GM12864 (cell line): ENCODE measurements at regions not wholly inside any gene's neighbourhood (a gene's known extent, or its start where the extent isn't known, plus 50 kb on each side); places are given as distances from the start of the nearest gene placed in this dataset.

Experiments used
- DNase-seq: peaks from one replicate; pipeline ENCODE4 v3.0.0-alpha.2; 2011; ENCODE audit warnings: low read depth
- H3K4me3 ChIP-seq: 2 replicates; pipeline ENCODE4 v1.5.1; 2011; ENCODE audit warnings: mild to moderate bottlenecking, low read depth, low read length, control low read depth
- TF ChIP-seq, protein P1 (sequence below): IDR thresholded peaks from 2 replicates; pipeline ENCODE4 v1.5.1; 2011; ENCODE audit warnings: low read depth, mild to moderate bottlenecking, moderate library complexity, low read length, control low read depth, inconsistent platforms; ENCODE audit errors: missing control alignments

DNA sequence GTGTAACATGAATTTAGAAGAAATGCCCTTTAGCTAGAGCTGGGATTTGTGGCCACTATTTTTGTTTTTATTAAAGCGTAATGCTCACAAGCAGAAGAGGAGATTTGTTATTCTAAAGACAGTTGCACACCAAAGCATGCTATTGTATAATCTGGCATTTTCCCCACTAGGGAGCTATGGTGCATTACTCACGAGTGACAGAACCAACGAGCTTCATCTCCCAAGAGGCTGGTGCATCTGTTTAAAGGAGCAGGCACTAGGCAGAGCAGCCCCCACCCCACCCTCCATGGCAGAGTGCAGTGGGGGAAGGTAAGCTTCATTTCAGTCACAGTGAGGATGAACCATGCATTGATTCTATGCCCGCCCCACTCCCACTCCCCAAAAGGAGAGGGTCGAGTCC, 287.3 kb upstream of the TSHZ2 start:
- no peak for DNase-seq
- H3K4me3 ChIP-seq = no peak overlapping the region
- TF ChIP-seq, protein P1, sequence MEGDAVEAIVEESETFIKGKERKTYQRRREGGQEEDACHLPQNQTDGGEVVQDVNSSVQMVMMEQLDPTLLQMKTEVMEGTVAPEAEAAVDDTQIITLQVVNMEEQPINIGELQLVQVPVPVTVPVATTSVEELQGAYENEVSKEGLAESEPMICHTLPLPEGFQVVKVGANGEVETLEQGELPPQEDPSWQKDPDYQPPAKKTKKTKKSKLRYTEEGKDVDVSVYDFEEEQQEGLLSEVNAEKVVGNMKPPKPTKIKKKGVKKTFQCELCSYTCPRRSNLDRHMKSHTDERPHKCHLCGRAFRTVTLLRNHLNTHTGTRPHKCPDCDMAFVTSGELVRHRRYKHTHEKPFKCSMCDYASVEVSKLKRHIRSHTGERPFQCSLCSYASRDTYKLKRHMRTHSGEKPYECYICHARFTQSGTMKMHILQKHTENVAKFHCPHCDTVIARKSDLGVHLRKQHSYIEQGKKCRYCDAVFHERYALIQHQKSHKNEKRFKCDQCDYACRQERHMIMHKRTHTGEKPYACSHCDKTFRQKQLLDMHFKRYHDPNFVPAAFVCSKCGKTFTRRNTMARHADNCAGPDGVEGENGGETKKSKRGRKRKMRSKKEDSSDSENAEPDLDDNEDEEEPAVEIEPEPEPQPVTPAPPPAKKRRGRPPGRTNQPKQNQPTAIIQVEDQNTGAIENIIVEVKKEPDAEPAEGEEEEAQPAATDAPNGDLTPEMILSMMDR = no peak

GRCh38 chr20:52684176-52684575, 288.0 kb upstream of the TSHZ2 start:
- H3K4me3 ChIP-seq = no peak overlapping the region
- TF ChIP-seq, protein P1 = no peak
- DNase-seq = no peak

DNA sequence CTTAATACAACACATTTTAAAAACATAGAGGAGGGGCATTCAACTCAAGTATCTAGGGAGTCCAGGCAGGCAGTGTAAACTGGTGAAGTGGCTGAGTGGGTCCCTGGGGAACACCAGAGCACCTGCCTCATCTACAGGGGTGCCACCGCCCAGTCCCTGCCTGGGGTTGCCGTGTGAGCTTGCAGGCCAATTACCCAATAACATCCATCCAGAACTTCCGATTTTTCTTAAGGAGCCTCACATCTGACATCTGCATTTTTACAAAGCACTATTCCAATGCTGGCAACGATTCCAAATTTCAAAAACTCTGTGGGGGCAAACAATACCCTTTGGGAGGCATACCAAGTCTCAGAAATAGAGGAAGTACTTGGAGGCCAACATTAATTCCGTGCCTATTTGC, 288.4 kb upstream of the TSHZ2 start:
- TF ChIP-seq, protein P1 = no peak
- H3K4me3 ChIP-seq = no peak overlapping the region
- no peak for DNase-seq

DNA sequence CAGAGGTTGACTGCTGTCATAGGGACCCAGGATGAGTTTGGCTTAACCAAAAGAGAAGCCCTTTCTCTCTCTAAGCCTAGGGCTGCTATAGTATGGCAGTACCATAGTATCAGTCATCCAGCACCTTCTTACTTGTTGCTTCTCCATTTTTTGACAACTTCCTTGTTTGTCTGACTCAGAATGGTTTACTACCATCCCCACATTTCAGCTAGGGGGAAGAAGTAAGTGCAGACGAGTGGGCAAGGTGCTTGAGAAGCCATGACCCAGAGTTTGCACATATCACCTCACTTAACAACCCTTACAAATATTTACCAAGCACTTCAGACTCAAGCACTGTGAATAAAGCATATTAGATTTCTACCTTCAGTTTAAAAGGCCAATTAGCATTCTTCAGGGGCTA, 289.9 kb upstream of the TSHZ2 start:
- no peak for DNase-seq

GRCh38 chr20:52681288-52681687, 290.9 kb upstream of the TSHZ2 start:
- TF ChIP-seq, protein P1 = no peak

More for the DNA sequence above, 289.9 kb upstream of the TSHZ2 start:
- TF ChIP-seq, protein P1 = no peak
- no peak overlapping the region for H3K4me3 ChIP-seq

GRCh38 chr20:52677216-52677615, 294.9 kb upstream of the TSHZ2 start:
- H3K4me3 ChIP-seq = no peak overlapping the region
- TF ChIP-seq, protein P1 = no peak
- no peak for DNase-seq

More at GRCh38 chr20:52681288-52681687, 290.9 kb upstream of the TSHZ2 start:
- no peak for DNase-seq
- no peak overlapping the region for H3K4me3 ChIP-seq

- TF ChIP-seq, protein P1 = no peak
- no peak for DNase-seq
- no peak overlapping the region for H3K4me3 ChIP-seq
Observed at GRCh38 chr20:52676283-52676995, 295.7 kb upstream of the TSHZ2 start.
